Fibroblast of peridontal ligament (primary cell): ENCODE measurements at regions not wholly inside any gene's neighbourhood (a gene's known extent, or its start where the extent isn't known, plus 50 kb on each side); places are given as distances from the start of the nearest gene placed in this dataset.
A peak's percentile ranks its signal among the peaks of the same experiment; 100 is the strongest.

Experiments
- DNase-seq: peaks from one replicate; pipeline ENCODE4 v3.0.0-alpha.2; 2010; ENCODE audit errors: extremely low read depth

GRCh38 chr4:20353646-20354045 lies 101.9 kb downstream of the SLIT2 start:
- no peak for DNase-seq

GRCh38 chr4:20354120-20354519 lies 102.4 kb downstream of the SLIT2 start:
- DNase-seq, result no peak

GRCh38 chr4:20356565-20356964 lies 104.9 kb downstream of the SLIT2 start:
- peak; percentile 59 for DNase-seq

- DNase-seq, result no peak
These were observed 106.4 kb downstream of the SLIT2 start for GRCh38 chr4:20358110-20358509.

- no peak for DNase-seq
These were observed 108.0 kb downstream of the SLIT2 start for GRCh38 chr4:20359692-20360091.

GRCh38 chr4:20362148-20362547 lies 110.4 kb downstream of the SLIT2 start:
- no peak for DNase-seq

GRCh38 chr4:20364969-20365368 lies 113.3 kb downstream of the SLIT2 start:
- DNase-seq, result no peak

GRCh38 chr4:20367446-20367845 lies 115.7 kb downstream of the SLIT2 start:
- DNase-seq, result peak; percentile 54

- DNase-seq, result peak; percentile 91
These were observed 117.2 kb downstream of the SLIT2 start for GRCh38 chr4:20368926-20369325.

GRCh38 chr4:20370274-20370673 lies 118.6 kb downstream of the SLIT2 start:
- DNase-seq, result peak; percentile 87

- no peak for DNase-seq
These were observed 124.4 kb downstream of the SLIT2 start for GRCh38 chr4:20376070-20376469.

- DNase-seq, result peak; percentile 42
These were observed 126.5 kb downstream of the SLIT2 start for GRCh38 chr4:20378181-20378580.

GRCh38 chr4:20381005-20381404 lies 129.3 kb downstream of the SLIT2 start:
- DNase-seq, result no peak

- no peak for DNase-seq
These were observed 131.6 kb downstream of the SLIT2 start for GRCh38 chr4:20383283-20383682.

- DNase-seq, result no peak
These were observed 132.3 kb downstream of the SLIT2 start for GRCh38 chr4:20383969-20384368.

- no peak for DNase-seq
These were observed 132.8 kb downstream of the SLIT2 start for GRCh38 chr4:20384456-20384855.

GRCh38 chr4:20386001-20386740 lies 134.5 kb downstream of the SLIT2 start:
- DNase-seq, result no peak

- DNase-seq, result no peak
These were observed 135.2 kb downstream of the SLIT2 start for GRCh38 chr4:20386906-20387305.

GRCh38 chr4:20391198-20391597 lies 139.5 kb downstream of the SLIT2 start:
- peak; percentile 96 for DNase-seq

- DNase-seq, result no peak
These were observed 140.2 kb downstream of the SLIT2 start for GRCh38 chr4:20391912-20392311.

- DNase-seq, result peak; percentile 56
These were observed 141.9 kb downstream of the SLIT2 start for GRCh38 chr4:20393486-20394100.

GRCh38 chr4:20394512-20394911 lies 142.8 kb downstream of the SLIT2 start:
- no peak for DNase-seq

- DNase-seq, result peak; percentile 36
These were observed 143.6 kb downstream of the SLIT2 start for GRCh38 chr4:20395160-20395773.
